SU-DHL-6 (cell line): ENCODE measurements at regions not wholly inside any gene's neighbourhood (a gene's known extent, or its start where the extent isn't known, plus 50 kb on each side); places are given as distances from the start of the nearest gene placed in this dataset.
"Not testable (repeated sequence)": the region's sequence is repeated elsewhere in the genome, so short reads cannot be mapped to it uniquely, and the experiment has no call there.

Experiments used
- CTCF ChIP-seq: fragments of 200-600 bp; sonication (generic); IDR thresholded peaks from one replicate; pipeline ENCODE4 v1.5.1; 2017; ENCODE audit warnings: antibody characterized with exemption, mild to moderate bottlenecking, low read length, moderate library complexity; ENCODE audit not compliant: insufficient read depth, poor library complexity, severe bottlenecking
- EZH2phosphoT487 ChIP-seq: fragments of 200-600 bp; sonication (generic), shearing (Covaris generic); conservative IDR thresholded peaks from 2 replicates; pipeline ENCODE4 v1.6.1; 2018; ENCODE audit warnings: mild to moderate bottlenecking, antibody characterized with exemption, low read length, moderate library complexity, mixed read lengths

- not testable (repeated sequence) for TF ChIP-seq CTCF, EZH2phosphoT487
Observed at GRCh38 chr2:87440650-87441049, 307.2 kb upstream of the PLGLB2 start.
